Retinal pigment epithelial cell (primary cell): ENCODE measurements at regions not wholly inside any gene's neighbourhood (a gene's known extent, or its start where the extent isn't known, plus 50 kb on each side); places are given as distances from the start of the nearest gene placed in this dataset.

Source experiments
- DNase-seq: peaks from one replicate; pipeline ENCODE4 v3.0.0-alpha.2; 2010; ENCODE audit warnings: low read depth
- H3K4me3 ChIP-seq: 2 replicates; pipeline ENCODE4 v1.5.1; 2011; ENCODE audit warnings: mild to moderate bottlenecking, low read length, control low read depth, moderate library complexity
- CTCF ChIP-seq: conservative IDR thresholded peaks from 2 replicates; pipeline ENCODE4 v1.5.1; 2011; ENCODE audit warnings: low read depth, low read length, control low read depth, inconsistent platforms

DNA sequence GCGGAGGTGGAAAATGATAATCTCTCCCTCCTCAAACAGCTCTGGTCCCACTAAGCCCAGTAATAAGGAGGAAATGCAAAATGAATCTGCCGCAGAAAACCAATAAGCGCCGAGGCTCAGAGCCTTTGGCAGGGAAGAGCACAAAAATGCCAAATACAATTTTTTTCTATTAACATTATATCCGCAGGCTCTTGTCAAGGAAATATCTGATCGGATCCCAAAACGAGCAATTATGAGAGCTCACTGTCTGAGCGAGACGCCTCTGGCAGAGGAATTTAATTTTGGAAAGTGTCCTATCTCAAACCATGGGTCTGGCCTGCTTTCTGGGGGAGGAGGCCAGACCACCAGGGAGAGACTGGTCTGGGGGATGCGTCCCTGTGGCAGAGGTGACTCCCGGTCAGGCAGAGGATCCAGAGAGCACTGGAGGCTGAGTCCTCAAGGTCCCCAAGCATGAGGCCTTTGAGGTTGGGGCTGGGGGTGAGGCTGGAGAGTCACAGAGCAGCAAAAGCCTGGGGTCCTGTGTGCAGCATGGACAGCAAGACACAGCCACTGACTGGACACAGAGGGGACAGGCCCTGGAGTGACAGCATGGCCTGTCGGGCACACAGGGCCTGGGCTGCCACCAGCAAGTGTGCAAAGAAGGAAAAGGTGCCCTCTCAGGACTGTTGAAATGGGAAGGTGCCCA, 342.8 kb upstream of the SFSWAP start:
- DNase-seq, result no peak
- no peak overlapping the region for H3K4me3 ChIP-seq
- no peak for TF ChIP-seq CTCF

- TF ChIP-seq CTCF, result no peak
- H3K4me3 ChIP-seq, result no peak overlapping the region
- no peak for DNase-seq
Measured at GRCh38 chr12:131368668-131369071, 342.2 kb upstream of the SFSWAP start.

DNA sequence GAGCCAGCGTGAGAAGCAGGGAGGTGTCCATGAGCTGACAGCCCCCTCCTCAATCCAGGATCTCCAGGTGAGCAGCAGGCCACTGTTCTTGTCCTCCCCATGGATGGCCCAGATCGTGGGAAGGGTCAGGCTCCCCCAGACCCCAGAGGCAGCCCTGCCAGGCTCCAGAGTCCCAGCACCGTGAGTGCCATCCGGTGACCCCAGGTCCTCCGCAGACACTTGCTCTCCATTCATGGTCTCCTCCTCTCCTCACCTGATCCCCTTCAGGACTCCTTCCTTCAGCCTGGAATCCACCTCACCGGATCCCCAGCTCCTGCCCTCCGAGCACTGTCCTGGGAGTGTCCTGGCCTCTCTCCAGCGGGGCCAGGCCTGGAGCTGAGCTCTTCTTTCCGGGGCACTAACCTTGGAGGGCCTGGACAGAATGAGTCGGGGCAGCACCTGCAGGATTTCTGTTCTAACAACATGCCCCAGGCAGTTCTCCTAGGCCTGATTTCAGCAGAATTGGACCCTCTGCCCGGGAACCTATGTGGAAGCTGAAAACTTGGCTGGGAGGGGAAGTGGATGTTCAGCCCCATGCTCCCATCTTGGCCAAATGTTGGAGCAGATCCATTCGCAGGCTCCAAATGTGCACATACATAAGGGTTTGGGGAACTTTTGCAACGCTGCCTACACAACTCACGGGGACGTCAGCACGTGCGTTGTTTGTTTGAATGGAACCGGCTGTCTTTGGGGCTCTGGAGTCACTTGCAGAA, 341.6 kb upstream of the SFSWAP start:
- H3K4me3 ChIP-seq, result no peak overlapping the region
- TF ChIP-seq CTCF, result no peak
- DNase-seq, result no peak

GRCh38 chr12:131370321-131370720, 340.6 kb upstream of the SFSWAP start:
- TF ChIP-seq CTCF, result no peak
- DNase-seq, result no peak
- H3K4me3 ChIP-seq, result no peak overlapping the region

- DNase-seq, result no peak
Measured at GRCh38 chr12:131370791-131371347, 340.0 kb upstream of the SFSWAP start.

GRCh38 chr12:131371401-131372170, 339.3 kb upstream of the SFSWAP start:
- H3K4me3 ChIP-seq, result no peak overlapping the region

More at GRCh38 chr12:131370791-131371347, 340.0 kb upstream of the SFSWAP start:
- TF ChIP-seq CTCF, result no peak
- no peak overlapping the region for H3K4me3 ChIP-seq

More at GRCh38 chr12:131371401-131372170, 339.3 kb upstream of the SFSWAP start:
- DNase-seq, result no peak
- no peak for TF ChIP-seq CTCF
